ENCODE measurements at regions not wholly inside any gene's neighbourhood (a gene's known extent, or its start where the extent isn't known, plus 50 kb on each side); places are given as distances from the start of the nearest gene placed in this dataset.

- DNase-seq (no peak), ATAC-seq (no peak)
- H3K4me3 Mint-ChIP-seq = no peak overlapping the region
- no peaks in the 10 kb centered on the region for H3K9me3 ChIP-seq (ENCODE audit: control insufficient read depth, low read length, poor library complexity, severe bottlenecking)
- no peak overlapping the region for H3K27ac Mint-ChIP-seq
- H3K27me3 Mint-ChIP-seq = no peaks in the 10 kb centered on the region
- H3K36me3 Mint-ChIP-seq (ENCODE audit: low read depth) = no peaks in the 10 kb centered on the region
- H3K4me1 Mint-ChIP-seq = no peaks in the 10 kb centered on the region
Measured at GRCh38 chr16:65480281-65481091, 358.6 kb upstream of the CDH11 start.

- no peak for DNase-seq
- no peaks in the 10 kb centered on the region for H3K9me3 ChIP-seq (ENCODE audit: control insufficient read depth, low read length, poor library complexity, severe bottlenecking)
- no peaks in the 10 kb centered on the region for H3K4me1 Mint-ChIP-seq
- H3K27ac Mint-ChIP-seq = no peak overlapping the region
- H3K36me3 Mint-ChIP-seq (ENCODE audit: low read depth) = no peaks in the 10 kb centered on the region
- H3K4me3 Mint-ChIP-seq = no peak overlapping the region
- H3K27me3 Mint-ChIP-seq = no peaks in the 10 kb centered on the region
- no peak for ATAC-seq
Measured at GRCh38 chr16:65476448-65476955, 354.6 kb upstream of the CDH11 start.

GRCh38 chr16:65473699-65474098, 351.8 kb upstream of the CDH11 start:
- DNase-seq (no peak), ATAC-seq (no peak)
- H3K27me3 Mint-ChIP-seq = no peaks in the 10 kb centered on the region
- no peaks in the 10 kb centered on the region for H3K36me3 Mint-ChIP-seq (ENCODE audit: low read depth)
- H3K9me3 ChIP-seq (ENCODE audit: control insufficient read depth, low read length, poor library complexity, severe bottlenecking) = no peaks in the 10 kb centered on the region
- H3K27ac Mint-ChIP-seq = no peak overlapping the region
- no peaks in the 10 kb centered on the region for H3K4me1 Mint-ChIP-seq
- no peak overlapping the region for H3K4me3 Mint-ChIP-seq

- H3K4me3 Mint-ChIP-seq = no peak overlapping the region
- ATAC-seq = no peak
- H3K27ac Mint-ChIP-seq = no peak overlapping the region
- H3K9me3 ChIP-seq (ENCODE audit: control insufficient read depth, low read length, poor library complexity, severe bottlenecking) = no peaks in the 10 kb centered on the region
- H3K27me3 Mint-ChIP-seq = no peaks in the 10 kb centered on the region
- no peaks in the 10 kb centered on the region for H3K36me3 Mint-ChIP-seq (ENCODE audit: low read depth)
- H3K4me1 Mint-ChIP-seq = no peaks in the 10 kb centered on the region
- no peak for DNase-seq
Measured at GRCh38 chr16:65469116-65469515, 347.3 kb upstream of the CDH11 start.

- Mint-ChIP-seq H3K27ac (no peak overlapping the region), H3K4me3 (no peak overlapping the region), H3K36me3 (ENCODE audit: low read depth) (no peaks in the 10 kb centered on the region), H3K27me3 (no peaks in the 10 kb centered on the region), H3K4me1 (no peaks in the 10 kb centered on the region)
- no peak for ATAC-seq
- H3K9me3 ChIP-seq (ENCODE audit: control insufficient read depth, low read length, poor library complexity, severe bottlenecking) = no peaks in the 10 kb centered on the region
- DNase-seq = no peak
Measured at GRCh38 chr16:65468133-65468532, 346.3 kb upstream of the CDH11 start.

- H3K27ac Mint-ChIP-seq = no peak overlapping the region
- H3K36me3 Mint-ChIP-seq (ENCODE audit: low read depth) = no peaks in the 10 kb centered on the region
- H3K27me3 Mint-ChIP-seq = no peaks in the 10 kb centered on the region
- no peak overlapping the region for H3K4me3 Mint-ChIP-seq
- ATAC-seq (no peak), DNase-seq (no peak)
- H3K4me1 Mint-ChIP-seq = no peaks in the 10 kb centered on the region
- H3K9me3 ChIP-seq (ENCODE audit: control insufficient read depth, low read length, poor library complexity, severe bottlenecking) = no peaks in the 10 kb centered on the region
Measured at GRCh38 chr16:65463652-65464260, 341.9 kb upstream of the CDH11 start.

- H3K9me3 ChIP-seq (ENCODE audit: control insufficient read depth, low read length, poor library complexity, severe bottlenecking) = no peaks in the 10 kb centered on the region
- Mint-ChIP-seq H3K27ac (no peak overlapping the region), H3K27me3 (no peaks in the 10 kb centered on the region), H3K36me3 (ENCODE audit: low read depth) (no peaks in the 10 kb centered on the region), H3K4me3 (no peak overlapping the region), H3K4me1 (no peaks in the 10 kb centered on the region)
- ATAC-seq (no peak), DNase-seq (no peak)
Measured at GRCh38 chr16:65457084-65457483, 335.2 kb upstream of the CDH11 start.

- no peak overlapping the region for H3K4me3 Mint-ChIP-seq
- no peak overlapping the region for H3K27ac Mint-ChIP-seq
- H3K4me1 Mint-ChIP-seq = no peaks in the 10 kb centered on the region
- no peaks in the 10 kb centered on the region for H3K27me3 Mint-ChIP-seq
- ATAC-seq (no peak), DNase-seq (no peak)
- H3K36me3 Mint-ChIP-seq (ENCODE audit: low read depth) = no peaks in the 10 kb centered on the region
- no peaks in the 10 kb centered on the region for H3K9me3 ChIP-seq (ENCODE audit: control insufficient read depth, low read length, poor library complexity, severe bottlenecking)
Measured at GRCh38 chr16:65455761-65456160, 333.9 kb upstream of the CDH11 start.

- Mint-ChIP-seq H3K4me1 (no peaks in the 10 kb centered on the region), H3K36me3 (ENCODE audit: low read depth) (no peaks in the 10 kb centered on the region), H3K27me3 (no peaks in the 10 kb centered on the region), H3K4me3 (no peak overlapping the region), H3K27ac (no peak overlapping the region)
- DNase-seq = no peak
- no peak for ATAC-seq
- H3K9me3 ChIP-seq (ENCODE audit: control insufficient read depth, low read length, poor library complexity, severe bottlenecking) = no peaks in the 10 kb centered on the region
Measured at GRCh38 chr16:65453646-65454045, 331.8 kb upstream of the CDH11 start.

GRCh38 chr16:65449526-65449925, 327.7 kb upstream of the CDH11 start:
- DNase-seq = no peak
- Mint-ChIP-seq H3K4me1 (no peaks in the 10 kb centered on the region), H3K27ac (no peak overlapping the region), H3K4me3 (no peak overlapping the region), H3K36me3 (ENCODE audit: low read depth) (no peaks in the 10 kb centered on the region), H3K27me3 (no peaks in the 10 kb centered on the region)
- no peak for ATAC-seq
- peaks cover 4% of the 10 kb centered on the region for H3K9me3 ChIP-seq (ENCODE audit: control insufficient read depth, low read length, poor library complexity, severe bottlenecking)

- DNase-seq = no peak
- Mint-ChIP-seq H3K27me3 (no peaks in the 10 kb centered on the region), H3K4me3 (no peak overlapping the region), H3K4me1 (no peaks in the 10 kb centered on the region), H3K36me3 (ENCODE audit: low read depth) (no peaks in the 10 kb centered on the region), H3K27ac (no peak overlapping the region)
- no peak for ATAC-seq
- peaks cover 4% of the 10 kb centered on the region for H3K9me3 ChIP-seq (ENCODE audit: control insufficient read depth, low read length, poor library complexity, severe bottlenecking)
Measured at GRCh38 chr16:65446427-65446826, 324.6 kb upstream of the CDH11 start.

GRCh38 chr16:65445313-65446260, 323.7 kb upstream of the CDH11 start:
- Mint-ChIP-seq H3K27me3 (no peaks in the 10 kb centered on the region), H3K4me3 (no peak overlapping the region), H3K27ac (no peak overlapping the region), H3K4me1 (no peaks in the 10 kb centered on the region), H3K36me3 (ENCODE audit: low read depth) (no peaks in the 10 kb centered on the region)
- no peak for ATAC-seq
- no peak for DNase-seq
- peaks cover 4% of the 10 kb centered on the region for H3K9me3 ChIP-seq (ENCODE audit: control insufficient read depth, low read length, poor library complexity, severe bottlenecking)

GRCh38 chr16:65441501-65441900, 319.6 kb upstream of the CDH11 start:
- no peak for ATAC-seq
- H3K4me3 Mint-ChIP-seq = no peak overlapping the region
- H3K36me3 Mint-ChIP-seq (ENCODE audit: low read depth) = no peaks in the 10 kb centered on the region

More at GRCh38 chr16:65441501-65441900, 319.6 kb upstream of the CDH11 start:
- Mint-ChIP-seq H3K4me1 (no peaks in the 10 kb centered on the region), H3K27me3 (no peaks in the 10 kb centered on the region), H3K27ac (no peak overlapping the region)
- peaks cover 2% of the 10 kb centered on the region for H3K9me3 ChIP-seq (ENCODE audit: control insufficient read depth, low read length, poor library complexity, severe bottlenecking)
- no peak for DNase-seq
